Gastroesophageal sphincter (tissue), 4 donors: ENCODE measurements at regions not wholly inside any gene's neighbourhood (a gene's known extent, or its start where the extent isn't known, plus 50 kb on each side); places are given as distances from the start of the nearest gene placed in this dataset.
A peak's percentile ranks its signal among the peaks of the same experiment; 100 is the strongest.

Source experiments
- ATAC-seq: fragments of 150-250 bp; one replicate; pipeline ENCODE4 v1.9.1; 2016; ENCODE audit warnings: mild to moderate bottlenecking, moderate library complexity
- H3K27ac ChIP-seq, 4 donors: fragments of 200-600 bp; sonication (generic) in 3 of 4; 1 replicate in 3 of 4; 2 replicates in 1 of 4; pipeline ENCODE4 v1.5.1; 2016 to 2019
- H3K27me3 ChIP-seq: fragments of 200-600 bp; sonication (generic); one replicate; pipeline ENCODE4 v1.5.1; 2019
- H3K36me3 ChIP-seq, 2 donors: fragments of 200-600 bp; sonication (generic); one replicate each; pipeline ENCODE4 v1.5.1; 2019; ENCODE audit warnings: control low read depth in 1 of 2
- H3K4me1 ChIP-seq, 3 donors: fragments of 200-600 bp; sonication (generic); 1 replicate in 2 of 3; 2 replicates in 1 of 3; pipeline ENCODE4 v1.5.1; 2016 to 2019; ENCODE audit warnings: control low read depth in 2 of 3
- H3K4me3 ChIP-seq, 2 donors: fragments of 200-600 bp; sonication (generic); one replicate each; pipeline ENCODE4 v1.5.1; 2019; ENCODE audit warnings: mild to moderate bottlenecking in 1 of 2, moderate library complexity in 1 of 2
- H3K9me3 ChIP-seq, 3 donors: fragments of 200-600 bp; sonication (generic); one replicate each; pipeline ENCODE4 v1.5.1; 2017 to 2019; ENCODE audit warnings: control low read depth in 2 of 3
- CTCF ChIP-seq, 4 experiments: fragments of 200-600 bp in 2 of 4; fragments of 450-650 bp in 2 of 4; sonication (generic) in 1 of 4; IDR thresholded peaks; one replicate each; pipeline ENCODE4 v1.5.1; 2017 to 2019; ENCODE audit warnings: antibody characterized with exemption in 4 of 4, mild to moderate bottlenecking in 2 of 4, moderate library complexity in 2 of 4
- EP300 ChIP-seq: sonication (generic); formaldehyde crosslinking; IDR thresholded peaks from one replicate; pipeline ENCODE4 v1.6.1; 2017; ENCODE audit warnings: antibody characterized with exemption, mild to moderate bottlenecking
- POLR2A ChIP-seq, 2 donors: fragments of 450-650 bp; IDR thresholded peaks; one replicate each; pipeline ENCODE4 v1.6.1; 2017; ENCODE audit warnings: antibody characterized with exemption in 2 of 2, mild to moderate bottlenecking in 2 of 2, moderate library complexity in 1 of 2
- POLR2AphosphoS5 ChIP-seq: sonication (generic); formaldehyde crosslinking; IDR thresholded peaks from one replicate; pipeline ENCODE4 v1.6.1; 2017; ENCODE audit warnings: antibody characterized with exemption
- WGBS, 2 donors: methylation state at CpG; one replicate each; pipeline ENCODE4 v1.1.5; 2018; ENCODE audit warnings: low coverage in 1 of 2; 5-methylcytosine and 5-hydroxymethylcytosine counted together

DNA sequence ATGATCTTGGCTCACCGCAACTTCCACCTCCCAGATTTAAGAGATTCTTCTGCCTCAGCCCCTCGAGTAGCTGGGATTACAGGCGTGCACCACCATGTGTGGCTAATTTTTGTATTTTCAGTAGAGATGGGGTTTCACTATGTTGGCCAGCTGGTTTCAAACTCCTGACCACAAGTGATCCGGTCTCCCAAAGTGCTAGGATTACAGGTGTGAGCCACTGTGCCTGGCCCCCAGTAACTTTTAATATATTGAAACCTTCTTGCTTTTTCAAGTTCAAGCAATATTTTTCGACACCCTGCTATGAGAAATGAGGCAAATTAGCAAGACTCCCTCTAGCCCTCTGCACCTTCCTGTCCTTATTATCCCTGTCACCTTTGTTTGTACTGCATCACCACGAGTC is 144.0 kb downstream of the EVX1 start:
- 81 to 87% methylated on average over 2 to 6 of the region's 6 CpGs for WGBS, 2 donors
- Histone ChIP-seq H3K9me3 (no peaks in the 10 kb centered on the region), H3K36me3 (no peaks in the 10 kb centered on the region)

DNA sequence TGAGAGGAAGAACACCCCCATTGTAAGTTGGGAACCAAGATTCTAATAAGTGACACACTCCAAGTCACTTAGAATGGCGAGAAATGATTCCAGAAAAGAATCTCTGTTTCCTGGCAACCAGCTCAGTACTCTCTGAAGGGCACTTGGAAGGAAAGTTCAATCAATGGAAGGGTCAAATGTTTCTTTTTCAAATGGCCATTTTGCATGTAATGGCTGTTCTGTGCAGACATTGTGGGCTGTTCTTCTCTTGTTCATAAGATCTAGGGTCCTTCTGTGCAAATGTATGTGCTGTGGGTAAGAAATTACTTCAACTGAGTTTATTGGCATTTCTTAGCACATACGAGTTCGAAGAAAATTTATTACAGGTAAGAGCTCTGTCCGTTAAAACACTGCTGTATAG is 145.3 kb downstream of the EVX1 start:
- H3K36me3 ChIP-seq: no peaks in the 10 kb centered on the region
- no peak for ATAC-seq
- TF ChIP-seq POLR2AphosphoS5: no peak
- TF ChIP-seq POLR2A (IDR thresholded peaks at IDR 0.05): no peak
- no peak overlapping the region for H3K27ac ChIP-seq
- peaks cover 8% of the 10 kb centered on the region for H3K27me3 ChIP-seq
- WGBS, 2 donors: 84 to 90% methylated on average over 3 of the region's 4 CpGs
- no peaks in the 10 kb centered on the region for H3K4me1 ChIP-seq
- H3K9me3 ChIP-seq: no peaks in the 10 kb centered on the region
- H3K4me3 ChIP-seq: no peak overlapping the region

More for the DNA sequence above, 144.0 kb downstream of the EVX1 start:
- Histone ChIP-seq H3K27ac (no peak overlapping the region), H3K27me3 (peaks cover 8% of the 10 kb centered on the region), H3K4me1 (no peaks in the 10 kb centered on the region), H3K4me3 (no peak overlapping the region)
- ATAC-seq: no peak
- no peak for TF ChIP-seq POLR2AphosphoS5
- no peak for TF ChIP-seq POLR2A (IDR thresholded peaks at IDR 0.05)
- no peak for TF ChIP-seq EP300

- peaks cover 0 to 5% (median 0%) of the 10 kb centered on the region in 3 donors for H3K9me3 ChIP-seq
- no peak overlapping the region for H3K4me3 ChIP-seq
- 83 to 88% methylated on average over 2 to 7 of the region's 7 CpGs for WGBS, 2 donors
- no peak for ATAC-seq
- peaks cover 8% of the 10 kb centered on the region for H3K27me3 ChIP-seq
- no peaks in the 10 kb centered on the region for H3K36me3 ChIP-seq
- TF ChIP-seq POLR2A (IDR thresholded peaks at IDR 0.05) (no peak), POLR2AphosphoS5 (no peak), CTCF (IDR thresholded peaks at IDR 0.05) (no peak)
- no peaks in the 10 kb centered on the region for H3K4me1 ChIP-seq
- peak overlapping the region in 1 of 4 donors; percentile 29 for H3K27ac ChIP-seq
These were observed 146.0 kb downstream of the EVX1 start for GRCh38 chr7:27388561-27388960.

- TF ChIP-seq CTCF (IDR thresholded peaks at IDR 0.05): no peak
- TF ChIP-seq POLR2AphosphoS5: no peak
- H3K36me3 ChIP-seq: no peaks in the 10 kb centered on the region
- H3K4me1 ChIP-seq: no peaks in the 10 kb centered on the region
- H3K9me3 ChIP-seq: peaks cover 0 to 14% (median 0%) of the 10 kb centered on the region in 3 donors
- 28 to 47% methylated on average over 3 of the region's 3 CpGs for WGBS, 2 donors
- no peak overlapping the region for H3K4me3 ChIP-seq
- H3K27me3 ChIP-seq: peaks cover 8% of the 10 kb centered on the region
- ATAC-seq: no peak
- peak overlapping the region in 3 of 4 donors; percentile 7 to 36 (median 21) for H3K27ac ChIP-seq
These were observed 146.9 kb downstream of the EVX1 start for GRCh38 chr7:27389496-27389895.

DNA sequence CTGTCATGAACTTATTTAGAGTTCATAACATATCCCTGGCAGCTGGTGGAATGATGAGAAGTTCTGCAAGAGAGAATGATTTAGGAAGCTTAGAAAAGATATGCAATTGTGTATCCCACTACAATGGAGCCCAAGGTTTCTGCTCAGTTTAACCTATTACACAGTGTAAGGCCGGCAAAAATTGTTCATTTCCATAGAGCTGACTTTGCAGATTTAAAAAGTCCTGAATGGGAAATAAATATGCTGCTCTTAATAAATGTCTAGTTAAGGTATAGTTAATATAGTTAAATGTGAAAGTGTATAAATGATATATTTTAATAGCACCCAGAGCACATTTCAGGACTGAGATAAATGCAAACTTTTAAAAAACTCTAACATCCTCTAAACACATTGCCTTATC is 149.9 kb downstream of the EVX1 start:
- Histone ChIP-seq H3K4me3 (no peak overlapping the region), H3K9me3 (peaks cover 0 to 14% (median 0%) of the 10 kb centered on the region in 3 donors), H3K27me3 (peaks cover 19% of the 10 kb centered on the region), H3K36me3 (no peaks in the 10 kb centered on the region), H3K27ac (no peak overlapping the region), H3K4me1 (no peaks in the 10 kb centered on the region)
- WGBS, 2 donors: 75% methylated on average over 1 of the region's 1 CpG; no CpG with 5 or more reads in 1 of the 2 donors
- TF ChIP-seq CTCF (IDR thresholded peaks at IDR 0.05) (no peak), POLR2A (IDR thresholded peaks at IDR 0.05) (no peak)
- ATAC-seq: no peak

DNA sequence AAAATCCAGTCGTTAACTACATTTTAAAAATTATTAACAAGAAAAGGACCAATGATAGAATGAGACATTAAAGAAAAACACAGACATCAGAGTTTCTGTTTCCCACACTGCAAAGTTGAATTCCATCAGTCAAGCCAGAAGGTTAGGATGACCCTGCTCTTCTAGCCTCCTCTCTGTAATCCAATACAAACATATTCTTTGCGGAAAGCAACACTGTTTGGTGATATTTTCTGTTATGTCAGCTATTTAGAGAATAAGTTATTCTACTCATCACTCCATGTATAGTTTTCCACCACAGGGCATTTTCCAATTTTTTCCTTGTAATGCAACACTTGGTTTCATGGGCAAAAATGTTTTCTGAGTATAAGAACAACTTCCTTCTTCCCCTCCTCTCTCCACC is 152.3 kb downstream of the EVX1 start:
- H3K27ac ChIP-seq: no peak overlapping the region
- H3K27me3 ChIP-seq: peaks cover 11% of the 10 kb centered on the region
- H3K9me3 ChIP-seq: peaks cover 0 to 14% (median 0%) of the 10 kb centered on the region in 3 donors
- 80 to 88% methylated on average over 2 of the region's 2 CpGs for WGBS, 2 donors
- H3K36me3 ChIP-seq: no peaks in the 10 kb centered on the region
- TF ChIP-seq POLR2AphosphoS5 (no peak), EP300 (no peak), CTCF (IDR thresholded peaks at IDR 0.05) (no peak), POLR2A (IDR thresholded peaks at IDR 0.05) (no peak)
- no peak overlapping the region for H3K4me3 ChIP-seq
- no peaks in the 10 kb centered on the region for H3K4me1 ChIP-seq
- ATAC-seq: no peak
